ENCODE measurements at regions not wholly inside any gene's neighbourhood (a gene's known extent, or its start where the extent isn't known, plus 50 kb on each side); places are given as distances from the start of the nearest gene placed in this dataset.

GRCh38 chr14:97924922-97925613 lies 1127.9 kb downstream of the VRK1 start:
- H4K20me1 ChIP-seq (ENCODE audit: insufficient read depth), result no peaks in the 10 kb centered on the region

GRCh38 chr14:97930166-97930565 lies 1133.0 kb downstream of the VRK1 start:
- Histone ChIP-seq H4K20me1 (ENCODE audit: insufficient read depth) (no peaks in the 10 kb centered on the region), H3K9ac (ENCODE audit: low read length) (no peak overlapping the region), H3K9me3 (ENCODE audit: low read length) (no peaks in the 10 kb centered on the region), H3F3A (ENCODE audit: insufficient read depth, low read length, poor library complexity, severe bottlenecking) (no peaks in the 10 kb centered on the region), H3K9me2 (ENCODE audit: insufficient read depth, low read length) (no peaks in the 10 kb centered on the region), H3K4me2 (ENCODE audit: low read length) (no peak overlapping the region), H3K27ac (ENCODE audit: low read length) (no peak overlapping the region), H2AFZ (ENCODE audit: low read depth, low read length) (no peak overlapping the region), H3K4me3 (ENCODE audit: low read length) (no peak overlapping the region), H3K27me3 (ENCODE audit: insufficient read depth, low read depth, low read length) (no peaks in the 10 kb centered on the region), H3K36me3 (ENCODE audit: insufficient read depth, low read length) (no peaks in the 10 kb centered on the region), H3K79me2 (replicated peaks; ENCODE audit: insufficient read depth, low read length) (no peaks in the 10 kb centered on the region)
- TF ChIP-seq SMC3 (conservative IDR thresholded peaks at IDR 0.05; ENCODE audit: poor library complexity) (no peak), RAD21 (conservative IDR thresholded peaks at IDR 0.05) (no peak), EP300 (conservative IDR thresholded peaks at IDR 0.05; ENCODE audit: poor library complexity, severe bottlenecking) (no peak), EZH2 (IDR thresholded peaks at IDR 0.05; ENCODE audit: borderline replicate concordance, insufficient read depth, low read length, poor library complexity, severe bottlenecking) (no peak), TAF1 (IDR thresholded peaks at IDR 0.05; ENCODE audit: low read depth) (no peak), MXI1 (conservative IDR thresholded peaks at IDR 0.05; ENCODE audit: poor library complexity, severe bottlenecking) (no peak), POLR2AphosphoS5 (IDR thresholded peaks at IDR 0.05) (no peak)
- TF ChIP-seq, protein P1, sequence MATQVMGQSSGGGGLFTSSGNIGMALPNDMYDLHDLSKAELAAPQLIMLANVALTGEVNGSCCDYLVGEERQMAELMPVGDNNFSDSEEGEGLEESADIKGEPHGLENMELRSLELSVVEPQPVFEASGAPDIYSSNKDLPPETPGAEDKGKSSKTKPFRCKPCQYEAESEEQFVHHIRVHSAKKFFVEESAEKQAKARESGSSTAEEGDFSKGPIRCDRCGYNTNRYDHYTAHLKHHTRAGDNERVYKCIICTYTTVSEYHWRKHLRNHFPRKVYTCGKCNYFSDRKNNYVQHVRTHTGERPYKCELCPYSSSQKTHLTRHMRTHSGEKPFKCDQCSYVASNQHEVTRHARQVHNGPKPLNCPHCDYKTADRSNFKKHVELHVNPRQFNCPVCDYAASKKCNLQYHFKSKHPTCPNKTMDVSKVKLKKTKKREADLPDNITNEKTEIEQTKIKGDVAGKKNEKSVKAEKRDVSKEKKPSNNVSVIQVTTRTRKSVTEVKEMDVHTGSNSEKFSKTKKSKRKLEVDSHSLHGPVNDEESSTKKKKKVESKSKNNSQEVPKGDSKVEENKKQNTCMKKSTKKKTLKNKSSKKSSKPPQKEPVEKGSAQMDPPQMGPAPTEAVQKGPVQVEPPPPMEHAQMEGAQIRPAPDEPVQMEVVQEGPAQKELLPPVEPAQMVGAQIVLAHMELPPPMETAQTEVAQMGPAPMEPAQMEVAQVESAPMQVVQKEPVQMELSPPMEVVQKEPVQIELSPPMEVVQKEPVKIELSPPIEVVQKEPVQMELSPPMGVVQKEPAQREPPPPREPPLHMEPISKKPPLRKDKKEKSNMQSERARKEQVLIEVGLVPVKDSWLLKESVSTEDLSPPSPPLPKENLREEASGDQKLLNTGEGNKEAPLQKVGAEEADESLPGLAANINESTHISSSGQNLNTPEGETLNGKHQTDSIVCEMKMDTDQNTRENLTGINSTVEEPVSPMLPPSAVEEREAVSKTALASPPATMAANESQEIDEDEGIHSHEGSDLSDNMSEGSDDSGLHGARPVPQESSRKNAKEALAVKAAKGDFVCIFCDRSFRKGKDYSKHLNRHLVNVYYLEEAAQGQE (IDR thresholded peaks at IDR 0.05; ENCODE audit: borderline replicate concordance), result no peak
- TF ChIP-seq, protein P2, sequence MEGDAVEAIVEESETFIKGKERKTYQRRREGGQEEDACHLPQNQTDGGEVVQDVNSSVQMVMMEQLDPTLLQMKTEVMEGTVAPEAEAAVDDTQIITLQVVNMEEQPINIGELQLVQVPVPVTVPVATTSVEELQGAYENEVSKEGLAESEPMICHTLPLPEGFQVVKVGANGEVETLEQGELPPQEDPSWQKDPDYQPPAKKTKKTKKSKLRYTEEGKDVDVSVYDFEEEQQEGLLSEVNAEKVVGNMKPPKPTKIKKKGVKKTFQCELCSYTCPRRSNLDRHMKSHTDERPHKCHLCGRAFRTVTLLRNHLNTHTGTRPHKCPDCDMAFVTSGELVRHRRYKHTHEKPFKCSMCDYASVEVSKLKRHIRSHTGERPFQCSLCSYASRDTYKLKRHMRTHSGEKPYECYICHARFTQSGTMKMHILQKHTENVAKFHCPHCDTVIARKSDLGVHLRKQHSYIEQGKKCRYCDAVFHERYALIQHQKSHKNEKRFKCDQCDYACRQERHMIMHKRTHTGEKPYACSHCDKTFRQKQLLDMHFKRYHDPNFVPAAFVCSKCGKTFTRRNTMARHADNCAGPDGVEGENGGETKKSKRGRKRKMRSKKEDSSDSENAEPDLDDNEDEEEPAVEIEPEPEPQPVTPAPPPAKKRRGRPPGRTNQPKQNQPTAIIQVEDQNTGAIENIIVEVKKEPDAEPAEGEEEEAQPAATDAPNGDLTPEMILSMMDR (IDR thresholded peaks at IDR 0.05; ENCODE audit: poor library complexity, severe bottlenecking), result no peak

More at GRCh38 chr14:97924922-97925613, 1127.9 kb downstream of the VRK1 start:
- no peak overlapping the region for H3K27ac ChIP-seq (ENCODE audit: low read length)
- no peak overlapping the region for H3K4me3 ChIP-seq (ENCODE audit: low read length)
- H3F3A ChIP-seq (ENCODE audit: insufficient read depth, low read length, poor library complexity, severe bottlenecking), result no peaks in the 10 kb centered on the region
- H3K79me2 ChIP-seq (replicated peaks; ENCODE audit: insufficient read depth, low read length), result no peaks in the 10 kb centered on the region
- no peaks in the 10 kb centered on the region for H3K36me3 ChIP-seq (ENCODE audit: insufficient read depth, low read length)
- H2AFZ ChIP-seq (ENCODE audit: low read depth, low read length), result no peak overlapping the region
- H3K27me3 ChIP-seq (ENCODE audit: insufficient read depth, low read depth, low read length), result no peaks in the 10 kb centered on the region
- no peaks in the 10 kb centered on the region for H3K9me3 ChIP-seq (ENCODE audit: low read length)
- TF ChIP-seq EZH2 (IDR thresholded peaks at IDR 0.05; ENCODE audit: borderline replicate concordance, insufficient read depth, low read length, poor library complexity, severe bottlenecking) (no peak), EP300 (conservative IDR thresholded peaks at IDR 0.05; ENCODE audit: poor library complexity, severe bottlenecking) (no peak), MXI1 (conservative IDR thresholded peaks at IDR 0.05; ENCODE audit: poor library complexity, severe bottlenecking) (no peak), SMC3 (conservative IDR thresholded peaks at IDR 0.05; ENCODE audit: poor library complexity) (no peak), RAD21 (conservative IDR thresholded peaks at IDR 0.05) (no peak), POLR2AphosphoS5 (IDR thresholded peaks at IDR 0.05) (no peak), TAF1 (IDR thresholded peaks at IDR 0.05; ENCODE audit: low read depth) (no peak)
- TF ChIP-seq, protein P2 (IDR thresholded peaks at IDR 0.05; ENCODE audit: poor library complexity, severe bottlenecking), result no peak
- TF ChIP-seq, protein P1 (IDR thresholded peaks at IDR 0.05; ENCODE audit: borderline replicate concordance), result no peak
- no peaks in the 10 kb centered on the region for H3K9me2 ChIP-seq (ENCODE audit: insufficient read depth, low read length)
- H3K4me2 ChIP-seq (ENCODE audit: low read length), result no peak overlapping the region
- no peak overlapping the region for H3K9ac ChIP-seq (ENCODE audit: low read length)

All from neural cell (in vitro differentiated cells).